HG03103 (cell line): ENCODE measurements at regions not wholly inside any gene's neighbourhood (a gene's known extent, or its start where the extent isn't known, plus 50 kb on each side); places are given as distances from the start of the nearest gene placed in this dataset.

Experiments used
- ATAC-seq: cut with Tn5 transposase; IDR thresholded peaks from one replicate; pipeline ENCODE4 v1.9.1; 2021; ENCODE audit warnings: low read depth; ENCODE audit not compliant: unreplicated experiment

GRCh38 chr5:156271569-156271968 lies 55.4 kb upstream of the SGCD start:
- ATAC-seq, result no peak

- no peak for ATAC-seq
Measured at GRCh38 chr5:156272139-156272538, 54.8 kb upstream of the SGCD start.

- ATAC-seq, result no peak
Measured at GRCh38 chr5:156273325-156273724, 53.6 kb upstream of the SGCD start.

- ATAC-seq, result no peak
Measured at GRCh38 chr5:156274453-156274852, 52.5 kb upstream of the SGCD start.
